ENCODE measurements at regions not wholly inside any gene's neighbourhood (a gene's known extent, or its start where the extent isn't known, plus 50 kb on each side); places are given as distances from the start of the nearest gene placed in this dataset.

- no peak for TF ChIP-seq PRDM1 (tag by site-specific recombination; IDR thresholded peaks at IDR 0.05)
- no peak for TF ChIP-seq BCL11A (tag by site-specific recombination; IDR thresholded peaks at IDR 0.05; ENCODE audit: low read depth)
- TF ChIP-seq, protein P1, sequence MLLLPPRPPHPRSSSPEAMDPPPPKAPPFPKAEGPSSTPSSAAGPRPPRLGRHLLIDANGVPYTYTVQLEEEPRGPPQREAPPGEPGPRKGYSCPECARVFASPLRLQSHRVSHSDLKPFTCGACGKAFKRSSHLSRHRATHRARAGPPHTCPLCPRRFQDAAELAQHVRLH (tag by site-specific recombination; IDR thresholded peaks at IDR 0.05) = no peak
- TF ChIP-seq ZNF362 (tag by site-specific recombination; IDR thresholded peaks at IDR 0.05) = no peak
- TF ChIP-seq ZNF157 (tag by site-specific recombination; IDR thresholded peaks at IDR 0.05) = no peak
- no peak for TF ChIP-seq BCL11B (tag by site-specific recombination; IDR thresholded peaks at IDR 0.05; ENCODE audit: low read depth)
- no peak for TF ChIP-seq ZIC2 (tag by site-specific recombination; IDR thresholded peaks at IDR 0.05)
- TF ChIP-seq, protein P2, sequence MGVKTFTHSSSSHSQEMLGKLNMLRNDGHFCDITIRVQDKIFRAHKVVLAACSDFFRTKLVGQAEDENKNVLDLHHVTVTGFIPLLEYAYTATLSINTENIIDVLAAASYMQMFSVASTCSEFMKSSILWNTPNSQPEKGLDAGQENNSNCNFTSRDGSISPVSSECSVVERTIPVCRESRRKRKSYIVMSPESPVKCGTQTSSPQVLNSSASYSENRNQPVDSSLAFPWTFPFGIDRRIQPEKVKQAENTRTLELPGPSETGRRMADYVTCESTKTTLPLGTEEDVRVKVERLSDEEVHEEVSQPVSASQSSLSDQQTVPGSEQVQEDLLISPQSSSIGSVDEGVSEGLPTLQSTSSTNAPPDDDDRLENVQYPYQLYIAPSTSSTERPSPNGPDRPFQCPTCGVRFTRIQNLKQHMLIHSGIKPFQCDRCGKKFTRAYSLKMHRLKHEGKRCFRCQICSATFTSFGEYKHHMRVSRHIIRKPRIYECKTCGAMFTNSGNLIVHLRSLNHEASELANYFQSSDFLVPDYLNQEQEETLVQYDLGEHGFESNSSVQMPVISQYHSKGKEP (tag by site-specific recombination; IDR thresholded peaks at IDR 0.05) = no peak
- no peak for TF ChIP-seq ZNF777 (tag by site-specific recombination; IDR thresholded peaks at IDR 0.05; ENCODE audit: borderline replicate concordance)
- TF ChIP-seq ZNF37A (tag by site-specific recombination; IDR thresholded peaks at IDR 0.05) = no peak
- TF ChIP-seq ZNF404 (tag by site-specific recombination; IDR thresholded peaks at IDR 0.05) = no peak
- TF ChIP-seq YY1 (tag by site-specific recombination; IDR thresholded peaks at IDR 0.05) = no peak
- POLR2A ChIA-PET = no interaction called here
Measured at GRCh38 chr5:68522863-68523262, 307.3 kb downstream of the PIK3R1 start.

GRCh38 chr5:68528821-68529273 lies 313.3 kb downstream of the PIK3R1 start:
- CTCF ChIA-PET = interaction anchor here (0.7 kb wide), 2 partner anchors 138 to 211 kb away, joined by 3 read pairs; no protein-coding TSS in a partner anchor
- POLR2A ChIA-PET = no interaction called here
- H3K9me3 ChIP-seq (ENCODE audit: control insufficient read depth, insufficient read depth, low read depth, low read length) = no peaks in the 10 kb centered on the region
- H3K27ac ChIP-seq (ENCODE audit: extremely low read depth, low read depth, low read length) = no peak overlapping the region
- no peaks in the 10 kb centered on the region for H3K36me3 ChIP-seq (ENCODE audit: control insufficient read depth in 2 of 2, insufficient read depth in 1 of 2, low read length in 2 of 2)
- peaks cover 11% of the 10 kb centered on the region for H3K4me1 ChIP-seq (ENCODE audit: control insufficient read depth, insufficient read depth, low read length)
- no peak overlapping the region for H3K4me3 ChIP-seq (ENCODE audit: low read depth, low read length)
- no peak for TF ChIP-seq SETDB1 (IDR thresholded peaks at IDR 0.05; ENCODE audit: insufficient read length, low read length)
- TF ChIP-seq ZNF549 (tag by site-specific recombination; IDR thresholded peaks at IDR 0.05) = no peak
- TF ChIP-seq ZBTB8A (tag by site-specific recombination; IDR thresholded peaks at IDR 0.05) = no peak
- TF ChIP-seq ZNF48 (tag by site-specific recombination; IDR thresholded peaks at IDR 0.05) = no peak
- TF ChIP-seq ZNF155 (tag by site-specific recombination; IDR thresholded peaks at IDR 0.05) = no peak
- TF ChIP-seq BCL11A (tag by site-specific recombination; IDR thresholded peaks at IDR 0.05; ENCODE audit: low read depth) = no peak
- TF ChIP-seq, protein P3, sequence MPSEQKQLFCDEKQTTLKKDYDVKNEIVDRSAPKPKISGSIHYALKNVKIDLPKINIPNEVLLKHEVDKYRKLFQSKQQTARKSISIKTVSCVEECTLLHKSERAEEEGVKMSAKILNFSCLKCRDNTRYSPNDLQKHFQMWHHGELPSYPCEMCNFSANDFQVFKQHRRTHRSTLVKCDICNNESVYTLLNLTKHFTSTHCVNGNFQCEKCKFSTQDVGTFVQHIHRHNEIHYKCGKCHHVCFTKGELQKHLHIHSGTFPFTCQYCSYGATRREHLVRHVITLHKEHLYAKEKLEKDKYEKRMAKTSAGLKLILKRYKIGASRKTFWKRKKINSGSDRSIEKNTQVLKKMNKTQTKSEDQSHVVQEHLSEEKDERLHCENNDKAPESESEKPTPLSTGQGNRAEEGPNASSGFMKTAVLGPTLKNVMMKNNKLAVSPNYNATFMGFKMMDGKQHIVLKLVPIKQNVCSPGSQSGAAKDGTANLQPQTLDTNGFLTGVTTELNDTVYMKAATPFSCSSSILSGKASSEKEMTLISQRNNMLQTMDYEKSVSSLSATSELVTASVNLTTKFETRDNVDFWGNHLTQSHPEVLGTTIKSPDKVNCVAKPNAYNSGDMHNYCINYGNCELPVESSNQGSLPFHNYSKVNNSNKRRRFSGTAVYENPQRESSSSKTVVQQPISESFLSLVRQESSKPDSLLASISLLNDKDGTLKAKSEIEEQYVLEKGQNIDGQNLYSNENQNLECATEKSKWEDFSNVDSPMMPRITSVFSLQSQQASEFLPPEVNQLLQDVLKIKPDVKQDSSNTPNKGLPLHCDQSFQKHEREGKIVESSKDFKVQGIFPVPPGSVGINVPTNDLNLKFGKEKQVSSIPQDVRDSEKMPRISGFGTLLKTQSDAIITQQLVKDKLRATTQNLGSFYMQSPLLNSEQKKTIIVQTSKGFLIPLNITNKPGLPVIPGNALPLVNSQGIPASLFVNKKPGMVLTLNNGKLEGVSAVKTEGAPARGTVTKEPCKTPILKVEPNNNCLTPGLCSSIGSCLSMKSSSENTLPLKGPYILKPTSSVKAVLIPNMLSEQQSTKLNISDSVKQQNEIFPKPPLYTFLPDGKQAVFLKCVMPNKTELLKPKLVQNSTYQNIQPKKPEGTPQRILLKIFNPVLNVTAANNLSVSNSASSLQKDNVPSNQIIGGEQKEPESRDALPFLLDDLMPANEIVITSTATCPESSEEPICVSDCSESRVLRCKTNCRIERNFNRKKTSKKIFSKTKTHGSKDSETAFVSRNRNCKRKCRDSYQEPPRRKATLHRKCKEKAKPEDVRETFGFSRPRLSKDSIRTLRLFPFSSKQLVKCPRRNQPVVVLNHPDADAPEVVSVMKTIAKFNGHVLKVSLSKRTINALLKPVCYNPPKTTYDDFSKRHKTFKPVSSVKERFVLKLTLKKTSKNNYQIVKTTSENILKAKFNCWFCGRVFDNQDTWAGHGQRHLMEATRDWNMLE (tag by site-specific recombination; conservative IDR thresholded peaks at IDR 0.05; ENCODE audit: low read depth) = no peak
- no peak for TF ChIP-seq ZNF148 (tag by site-specific recombination; IDR thresholded peaks at IDR 0.05; ENCODE audit: borderline replicate concordance)
- TF ChIP-seq KLF1 (tag by site-specific recombination; IDR thresholded peaks at IDR 0.05) = no peak
- TF ChIP-seq, protein P4, sequence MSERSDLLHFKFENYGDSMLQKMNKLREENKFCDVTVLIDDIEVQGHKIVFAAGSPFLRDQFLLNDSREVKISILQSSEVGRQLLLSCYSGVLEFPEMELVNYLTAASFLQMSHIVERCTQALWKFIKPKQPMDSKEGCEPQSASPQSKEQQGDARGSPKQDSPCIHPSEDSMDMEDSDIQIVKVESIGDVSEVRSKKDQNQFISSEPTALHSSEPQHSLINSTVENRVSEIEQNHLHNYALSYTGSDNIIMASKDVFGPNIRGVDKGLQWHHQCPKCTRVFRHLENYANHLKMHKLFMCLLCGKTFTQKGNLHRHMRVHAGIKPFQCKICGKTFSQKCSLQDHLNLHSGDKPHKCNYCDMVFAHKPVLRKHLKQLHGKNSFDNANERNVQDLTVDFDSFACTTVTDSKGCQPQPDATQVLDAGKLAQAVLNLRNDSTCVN (tag by site-specific recombination; optimal IDR thresholded peaks at IDR 0.05) = no peak
- TF ChIP-seq ZFP37 (tag by site-specific recombination; IDR thresholded peaks at IDR 0.05) = no peak
- TF ChIP-seq, protein P5, sequence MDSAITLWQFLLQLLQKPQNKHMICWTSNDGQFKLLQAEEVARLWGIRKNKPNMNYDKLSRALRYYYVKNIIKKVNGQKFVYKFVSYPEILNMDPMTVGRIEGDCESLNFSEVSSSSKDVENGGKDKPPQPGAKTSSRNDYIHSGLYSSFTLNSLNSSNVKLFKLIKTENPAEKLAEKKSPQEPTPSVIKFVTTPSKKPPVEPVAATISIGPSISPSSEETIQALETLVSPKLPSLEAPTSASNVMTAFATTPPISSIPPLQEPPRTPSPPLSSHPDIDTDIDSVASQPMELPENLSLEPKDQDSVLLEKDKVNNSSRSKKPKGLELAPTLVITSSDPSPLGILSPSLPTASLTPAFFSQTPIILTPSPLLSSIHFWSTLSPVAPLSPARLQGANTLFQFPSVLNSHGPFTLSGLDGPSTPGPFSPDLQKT (IDR thresholded peaks at IDR 0.05; ENCODE audit: borderline replicate concordance, low read depth, low read length) = no peak

More at GRCh38 chr5:68522863-68523262, 307.3 kb downstream of the PIK3R1 start:
- H3K36me3 ChIP-seq (ENCODE audit: control insufficient read depth in 2 of 2, insufficient read depth in 1 of 2, low read length in 2 of 2) = no peaks in the 10 kb centered on the region
- H3K4me1 ChIP-seq (ENCODE audit: control insufficient read depth, insufficient read depth, low read length) = no peaks in the 10 kb centered on the region
- no peaks in the 10 kb centered on the region for H3K9me3 ChIP-seq (ENCODE audit: control insufficient read depth, insufficient read depth, low read depth, low read length)
- CTCF ChIA-PET = no interaction called here
- H3K4me3 ChIP-seq (ENCODE audit: low read depth, low read length) = no peak overlapping the region
- no peak overlapping the region for H3K27ac ChIP-seq (ENCODE audit: extremely low read depth, low read depth, low read length)
